HepG2 (cell line): ENCODE measurements at regions not wholly inside any gene's neighbourhood (a gene's known extent, or its start where the extent isn't known, plus 50 kb on each side); places are given as distances from the start of the nearest gene placed in this dataset.

Experiments used
- NCOA2 ChIP-seq: sonication (generic); formaldehyde crosslinking; IDR thresholded peaks from 2 replicates; pipeline ENCODE4 v1.8.0; 2022; ENCODE audit warnings: inconsistent platforms
- ZBTB21 ChIP-seq: sonication (generic); formaldehyde crosslinking; IDR thresholded peaks from 2 replicates; pipeline ENCODE4 v1.4.0; 2020; ENCODE audit warnings: missing genetic modification reagents
- ZBTB40 ChIP-seq, 2 experiments: fragments of 450-650 bp in 1 of 2; sonication (generic) in 1 of 2; formaldehyde crosslinking in 1 of 2; IDR thresholded peaks; 2 replicates each; pipeline versions ENCODE4 v1.6.1 to v1.8.0; 2016 to 2022; ENCODE audit warnings: antibody characterized with exemption in 1 of 2, mild to moderate bottlenecking in 1 of 2, missing genetic modification reagents in 1 of 2

GRCh38 chr2:88855620-88856408 lies 164.3 kb downstream of the RPIA start (continued):
- TF ChIP-seq ZBTB40 (IDR thresholded peaks at IDR 0.05) (no peak), ZBTB40 (CRISPR knock-in tag; IDR thresholded peaks at IDR 0.05) (no peak), ZBTB21 (no peak), NCOA2 (CRISPR knock-in tag) (no peak)
